Thoracic aorta (tissue), 2 donors: ENCODE measurements at regions not wholly inside any gene's neighbourhood (a gene's known extent, or its start where the extent isn't known, plus 50 kb on each side); places are given as distances from the start of the nearest gene placed in this dataset.

Experiments
- ATAC-seq: fragments of 150-250 bp; one replicate; pipeline ENCODE4 v1.8.0; 2017; ENCODE audit warnings: low read depth; ENCODE audit not compliant: insufficient number of reproducible peaks, low FRiP score
- DNase-seq: peaks from one replicate; pipeline ENCODE4 v3.0.0-alpha.2; 2020; ENCODE audit warnings: low spot score
- H3K27ac ChIP-seq, 2 donors: fragments of 200-600 bp; sonication (generic); 1 replicate in 1 of 2; 2 replicates in 1 of 2; pipeline ENCODE4 v1.5.1; 2016; ENCODE audit warnings: mild to moderate bottlenecking in 2 of 2, moderate library complexity in 2 of 2
- H3K27me3 ChIP-seq: fragments of 200-600 bp; sonication (generic); replicated peaks from 2 replicates; pipeline ENCODE4 v1.6.0; 2016; ENCODE audit warnings: mild to moderate bottlenecking; ENCODE audit not compliant: insufficient read depth
- H3K36me3 ChIP-seq: fragments of 200-600 bp; sonication (generic); one replicate; pipeline ENCODE4 v1.5.1; 2016
- H3K4me1 ChIP-seq, 2 donors: fragments of 200-600 bp; sonication (generic); 1 replicate in 1 of 2; 2 replicates in 1 of 2; pipeline versions ENCODE4 v1.5.1 to v1.6.0; 2016; ENCODE audit warnings: low read depth in 2 of 2, mild to moderate bottlenecking in 1 of 2; ENCODE audit not compliant: control insufficient read depth in 1 of 2
- H3K4me3 ChIP-seq: fragments of 200-600 bp; sonication (generic); 2 replicates; pipeline ENCODE4 v1.5.1; 2016; ENCODE audit warnings: mild to moderate bottlenecking
- H3K9me3 ChIP-seq: fragments of 200-600 bp; sonication (generic); 2 replicates; pipeline ENCODE4 v1.5.1; 2016
- TF ChIP-seq, protein P1 (sequence below): fragments of 200-600 bp; sonication (generic); IDR thresholded peaks from one replicate; pipeline ENCODE4 v1.5.1; 2019; ENCODE audit warnings: antibody characterized with exemption

- H3K27ac ChIP-seq: no peak overlapping the region
- TF ChIP-seq, protein P1, sequence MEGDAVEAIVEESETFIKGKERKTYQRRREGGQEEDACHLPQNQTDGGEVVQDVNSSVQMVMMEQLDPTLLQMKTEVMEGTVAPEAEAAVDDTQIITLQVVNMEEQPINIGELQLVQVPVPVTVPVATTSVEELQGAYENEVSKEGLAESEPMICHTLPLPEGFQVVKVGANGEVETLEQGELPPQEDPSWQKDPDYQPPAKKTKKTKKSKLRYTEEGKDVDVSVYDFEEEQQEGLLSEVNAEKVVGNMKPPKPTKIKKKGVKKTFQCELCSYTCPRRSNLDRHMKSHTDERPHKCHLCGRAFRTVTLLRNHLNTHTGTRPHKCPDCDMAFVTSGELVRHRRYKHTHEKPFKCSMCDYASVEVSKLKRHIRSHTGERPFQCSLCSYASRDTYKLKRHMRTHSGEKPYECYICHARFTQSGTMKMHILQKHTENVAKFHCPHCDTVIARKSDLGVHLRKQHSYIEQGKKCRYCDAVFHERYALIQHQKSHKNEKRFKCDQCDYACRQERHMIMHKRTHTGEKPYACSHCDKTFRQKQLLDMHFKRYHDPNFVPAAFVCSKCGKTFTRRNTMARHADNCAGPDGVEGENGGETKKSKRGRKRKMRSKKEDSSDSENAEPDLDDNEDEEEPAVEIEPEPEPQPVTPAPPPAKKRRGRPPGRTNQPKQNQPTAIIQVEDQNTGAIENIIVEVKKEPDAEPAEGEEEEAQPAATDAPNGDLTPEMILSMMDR: no peak
- DNase-seq: no peak
Observed at GRCh38 chr2:219778189-219778588, 150.8 kb downstream of the SLC4A3 start.

GRCh38 chr2:219782737-219783348 lies 155.4 kb downstream of the SLC4A3 start:
- no peak for DNase-seq

More at GRCh38 chr2:219778189-219778588, 150.8 kb downstream of the SLC4A3 start:
- no peak for ATAC-seq
- no peaks in the 10 kb centered on the region for H3K9me3 ChIP-seq
- H3K4me3 ChIP-seq: no peak overlapping the region
- no peaks in the 10 kb centered on the region for H3K27me3 ChIP-seq
- H3K4me1 ChIP-seq: no peaks in the 10 kb centered on the region
- no peaks in the 10 kb centered on the region for H3K36me3 ChIP-seq

GRCh38 chr2:219783359-219783975 lies 156.0 kb downstream of the SLC4A3 start:
- ATAC-seq (no peak), DNase-seq (no peak)
- Histone ChIP-seq H3K4me1 (no peaks in the 10 kb centered on the region), H3K27me3 (no peaks in the 10 kb centered on the region), H3K4me3 (no peak overlapping the region), H3K9me3 (no peaks in the 10 kb centered on the region), H3K27ac (no peak overlapping the region), H3K36me3 (no peaks in the 10 kb centered on the region)
- TF ChIP-seq, protein P1: no peak

More at GRCh38 chr2:219782737-219783348, 155.4 kb downstream of the SLC4A3 start:
- Histone ChIP-seq H3K27me3 (no peaks in the 10 kb centered on the region), H3K27ac (no peak overlapping the region), H3K4me1 (no peaks in the 10 kb centered on the region), H3K9me3 (no peaks in the 10 kb centered on the region), H3K36me3 (no peaks in the 10 kb centered on the region), H3K4me3 (no peak overlapping the region)
- TF ChIP-seq, protein P1: no peak
- ATAC-seq: no peak

DNA sequence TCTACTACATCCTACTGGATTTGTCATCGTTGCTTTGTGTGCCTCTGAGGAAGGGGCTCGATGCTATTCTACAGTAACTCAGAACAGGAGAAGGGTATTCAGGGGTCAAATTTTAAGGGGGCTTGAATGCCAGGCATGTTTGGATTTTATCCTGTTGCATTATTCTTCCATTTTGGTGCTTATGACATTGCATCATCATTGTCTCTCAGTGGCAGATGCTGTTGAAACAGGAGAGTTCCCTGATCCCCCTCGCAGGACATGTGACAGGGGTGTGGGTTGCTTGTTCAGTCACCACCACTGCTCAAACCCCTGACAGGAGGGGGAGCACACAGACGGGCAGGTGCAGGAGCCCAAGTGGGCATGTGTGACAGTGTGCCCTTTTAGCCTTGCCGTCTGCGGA lies 156.7 kb downstream of the SLC4A3 start:
- DNase-seq (no peak), ATAC-seq (no peak)
- H3K4me3 ChIP-seq: no peak overlapping the region
- no peaks in the 10 kb centered on the region for H3K9me3 ChIP-seq
- no peaks in the 10 kb centered on the region for H3K4me1 ChIP-seq
- no peaks in the 10 kb centered on the region for H3K36me3 ChIP-seq
- TF ChIP-seq, protein P1: no peak
- H3K27me3 ChIP-seq: no peaks in the 10 kb centered on the region
- H3K27ac ChIP-seq: no peak overlapping the region

DNA sequence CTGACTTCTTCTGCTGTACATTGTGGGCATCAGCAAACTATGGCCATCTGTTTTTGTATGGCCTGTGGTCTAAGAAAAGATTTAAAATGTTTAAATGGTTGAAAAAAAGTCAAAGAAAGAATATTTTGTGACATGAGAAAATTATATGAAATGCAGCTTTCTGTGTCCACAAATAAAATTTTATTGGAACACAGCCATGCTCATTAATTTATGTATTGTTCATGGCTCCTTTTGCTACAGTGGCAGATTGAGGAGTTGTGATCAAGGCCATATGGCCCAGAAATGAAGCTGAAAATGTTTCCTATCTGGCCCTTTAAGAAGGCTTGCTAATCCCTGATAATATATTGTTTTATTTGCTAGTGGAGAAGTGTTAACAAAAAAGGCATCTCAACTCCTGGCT lies 162.0 kb downstream of the SLC4A3 start:
- ATAC-seq (no peak), DNase-seq (no peak)
- Histone ChIP-seq H3K36me3 (no peaks in the 10 kb centered on the region), H3K27ac (no peak overlapping the region), H3K27me3 (no peaks in the 10 kb centered on the region), H3K4me3 (no peak overlapping the region), H3K9me3 (no peaks in the 10 kb centered on the region), H3K4me1 (no peaks in the 10 kb centered on the region)
- TF ChIP-seq, protein P1: no peak
